HL-60 (cell line): ENCODE measurements at regions not wholly inside any gene's neighbourhood (a gene's known extent, or its start where the extent isn't known, plus 50 kb on each side); places are given as distances from the start of the nearest gene placed in this dataset.

Source experiments
- DNase-seq, 2 experiments: peaks; one replicate each; pipeline ENCODE4 v3.0.0-alpha.2; 2010 to 2020; ENCODE audit warnings: low read depth in 1 of 2, low spot score in 1 of 2
- H3K27ac ChIP-seq: fragments of 250-450 bp; sonication (Bioruptor Pico); replicated peaks from 2 replicates; pipeline ENCODE4 v1.5.1; 2020; ENCODE audit warnings: mild to moderate bottlenecking, moderate library complexity
- H3K27me3 ChIP-seq: fragments of 250-450 bp; sonication (Bioruptor Pico); 2 replicates; pipeline ENCODE4 v1.5.1; 2021; ENCODE audit warnings: mild to moderate bottlenecking, moderate library complexity; ENCODE audit not compliant: insufficient read depth, poor library complexity, severe bottlenecking
- H3K4me3 ChIP-seq: replicated peaks from 2 replicates; pipeline ENCODE4 v1.5.1; 2011; ENCODE audit warnings: mild to moderate bottlenecking, control low read depth, low read length; ENCODE audit not compliant: insufficient read depth
- CTCF ChIP-seq: IDR thresholded peaks from one replicate; pipeline ENCODE4 v1.5.1; 2011; ENCODE audit warnings: low read length, control low read depth, inconsistent platforms; ENCODE audit not compliant: insufficient read depth
- GABPA ChIP-seq: IDR thresholded peaks from 2 replicates; pipeline ENCODE4 v1.6.1; 2012; ENCODE audit warnings: low read depth
- POLR2AphosphoS5 ChIP-seq: IDR thresholded peaks from 2 replicates; pipeline ENCODE4 v1.6.1; 2012; ENCODE audit warnings: low read depth
- SPI1 ChIP-seq: IDR thresholded peaks from 2 replicates; pipeline ENCODE4 v1.6.1; 2012; ENCODE audit warnings: low read depth, mild to moderate bottlenecking, borderline replicate concordance
- TF ChIP-seq, protein P1 (sequence below): IDR thresholded peaks from 2 replicates; pipeline ENCODE4 v1.6.1; 2012; ENCODE audit warnings: low read depth; ENCODE audit not compliant: insufficient replicate concordance

- TF ChIP-seq CTCF (no peak), GABPA (no peak), POLR2AphosphoS5 (no peak), SPI1 (no peak)
- TF ChIP-seq, protein P1, sequence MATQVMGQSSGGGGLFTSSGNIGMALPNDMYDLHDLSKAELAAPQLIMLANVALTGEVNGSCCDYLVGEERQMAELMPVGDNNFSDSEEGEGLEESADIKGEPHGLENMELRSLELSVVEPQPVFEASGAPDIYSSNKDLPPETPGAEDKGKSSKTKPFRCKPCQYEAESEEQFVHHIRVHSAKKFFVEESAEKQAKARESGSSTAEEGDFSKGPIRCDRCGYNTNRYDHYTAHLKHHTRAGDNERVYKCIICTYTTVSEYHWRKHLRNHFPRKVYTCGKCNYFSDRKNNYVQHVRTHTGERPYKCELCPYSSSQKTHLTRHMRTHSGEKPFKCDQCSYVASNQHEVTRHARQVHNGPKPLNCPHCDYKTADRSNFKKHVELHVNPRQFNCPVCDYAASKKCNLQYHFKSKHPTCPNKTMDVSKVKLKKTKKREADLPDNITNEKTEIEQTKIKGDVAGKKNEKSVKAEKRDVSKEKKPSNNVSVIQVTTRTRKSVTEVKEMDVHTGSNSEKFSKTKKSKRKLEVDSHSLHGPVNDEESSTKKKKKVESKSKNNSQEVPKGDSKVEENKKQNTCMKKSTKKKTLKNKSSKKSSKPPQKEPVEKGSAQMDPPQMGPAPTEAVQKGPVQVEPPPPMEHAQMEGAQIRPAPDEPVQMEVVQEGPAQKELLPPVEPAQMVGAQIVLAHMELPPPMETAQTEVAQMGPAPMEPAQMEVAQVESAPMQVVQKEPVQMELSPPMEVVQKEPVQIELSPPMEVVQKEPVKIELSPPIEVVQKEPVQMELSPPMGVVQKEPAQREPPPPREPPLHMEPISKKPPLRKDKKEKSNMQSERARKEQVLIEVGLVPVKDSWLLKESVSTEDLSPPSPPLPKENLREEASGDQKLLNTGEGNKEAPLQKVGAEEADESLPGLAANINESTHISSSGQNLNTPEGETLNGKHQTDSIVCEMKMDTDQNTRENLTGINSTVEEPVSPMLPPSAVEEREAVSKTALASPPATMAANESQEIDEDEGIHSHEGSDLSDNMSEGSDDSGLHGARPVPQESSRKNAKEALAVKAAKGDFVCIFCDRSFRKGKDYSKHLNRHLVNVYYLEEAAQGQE = no peak
- no peak overlapping the region for H3K4me3 ChIP-seq
- H3K27ac ChIP-seq = no peak overlapping the region
- no peak for DNase-seq
- no peaks in the 10 kb centered on the region for H3K27me3 ChIP-seq
Measured at GRCh38 chr2:5913711-5914395, 221.7 kb downstream of the SOX11 start.

GRCh38 chr2:5914811-5915611 lies 222.8 kb downstream of the SOX11 start:
- DNase-seq = no peak
- TF ChIP-seq, protein P1 = no peak
- TF ChIP-seq SPI1 = no peak
- no peak for TF ChIP-seq POLR2AphosphoS5
- TF ChIP-seq CTCF = no peak
- TF ChIP-seq GABPA = no peak
- Histone ChIP-seq H3K27me3 (no peaks in the 10 kb centered on the region), H3K27ac (no peak overlapping the region), H3K4me3 (no peak overlapping the region)

GRCh38 chr2:5915881-5916310 lies 223.7 kb downstream of the SOX11 start:
- no peak overlapping the region for H3K27ac ChIP-seq
- no peak overlapping the region for H3K4me3 ChIP-seq
- H3K27me3 ChIP-seq = no peaks in the 10 kb centered on the region
- DNase-seq = peak in 1 of 2 experiments; percentile 41
- TF ChIP-seq POLR2AphosphoS5 = no peak
- no peak for TF ChIP-seq GABPA
- TF ChIP-seq CTCF = peak; percentile 48
- TF ChIP-seq, protein P1 = no peak
- no peak for TF ChIP-seq SPI1
